ENCODE measurements at regions not wholly inside any gene's neighbourhood (a gene's known extent, or its start where the extent isn't known, plus 50 kb on each side); places are given as distances from the start of the nearest gene placed in this dataset.
A peak's percentile ranks its signal among the peaks of the same experiment; 100 is the strongest.

DNA sequence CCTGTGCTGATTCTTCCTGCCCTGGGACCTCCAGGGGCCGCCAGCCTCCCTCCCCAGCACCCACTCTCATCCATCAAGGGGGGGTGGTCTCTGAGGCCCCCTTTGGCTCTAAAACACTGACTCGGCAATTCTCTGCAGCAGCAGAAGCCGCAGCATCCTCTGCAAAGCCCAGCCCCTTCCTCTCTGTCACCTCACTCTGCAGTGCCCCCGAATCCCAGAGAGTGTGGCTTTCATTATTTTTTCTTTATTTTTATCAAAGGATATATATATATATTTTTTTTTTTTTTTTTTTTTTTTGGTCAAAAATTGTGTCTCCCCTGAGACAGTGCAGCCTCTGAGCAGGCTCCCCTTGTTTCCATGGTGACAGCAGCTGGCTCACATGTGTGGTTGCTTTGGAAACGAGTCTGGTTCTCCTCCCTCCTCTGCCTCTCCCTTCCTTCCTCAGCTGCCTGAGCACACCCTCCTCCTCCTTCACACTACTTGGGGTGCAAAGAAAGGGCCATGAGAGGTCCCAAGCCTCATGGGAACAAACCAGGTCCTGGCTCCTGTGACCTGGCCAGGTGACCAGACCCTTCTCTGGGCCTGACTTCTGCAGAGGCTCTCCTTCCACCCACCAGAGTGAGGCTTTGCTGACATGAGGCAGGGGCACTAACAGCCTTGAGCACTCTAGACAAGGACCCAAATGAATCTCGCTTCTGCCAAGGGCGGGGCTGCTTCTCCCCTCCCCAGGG is 100.5 kb downstream of the LRRC74A start:
- DNase-seq (ENCODE audit: low spot score), result no peak

DNA sequence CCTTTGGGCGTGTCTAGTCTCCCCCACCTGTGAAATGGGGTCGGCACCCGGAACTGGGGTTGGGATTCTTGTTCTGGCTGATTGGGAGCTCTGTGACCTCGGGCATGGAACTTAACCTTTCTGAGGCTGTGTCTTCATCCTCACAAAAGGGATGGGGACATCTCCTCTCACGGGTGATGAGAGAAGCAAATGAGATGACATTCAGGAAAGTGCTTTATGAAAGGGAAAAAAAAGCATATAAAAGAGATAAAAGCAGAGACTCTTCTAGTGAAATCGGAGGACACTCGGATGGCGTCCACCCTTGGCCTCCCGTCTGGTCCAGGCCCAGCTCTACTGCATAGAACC is 98.9 kb downstream of the LRRC74A start:
- no peak for DNase-seq (ENCODE audit: low spot score)

DNA sequence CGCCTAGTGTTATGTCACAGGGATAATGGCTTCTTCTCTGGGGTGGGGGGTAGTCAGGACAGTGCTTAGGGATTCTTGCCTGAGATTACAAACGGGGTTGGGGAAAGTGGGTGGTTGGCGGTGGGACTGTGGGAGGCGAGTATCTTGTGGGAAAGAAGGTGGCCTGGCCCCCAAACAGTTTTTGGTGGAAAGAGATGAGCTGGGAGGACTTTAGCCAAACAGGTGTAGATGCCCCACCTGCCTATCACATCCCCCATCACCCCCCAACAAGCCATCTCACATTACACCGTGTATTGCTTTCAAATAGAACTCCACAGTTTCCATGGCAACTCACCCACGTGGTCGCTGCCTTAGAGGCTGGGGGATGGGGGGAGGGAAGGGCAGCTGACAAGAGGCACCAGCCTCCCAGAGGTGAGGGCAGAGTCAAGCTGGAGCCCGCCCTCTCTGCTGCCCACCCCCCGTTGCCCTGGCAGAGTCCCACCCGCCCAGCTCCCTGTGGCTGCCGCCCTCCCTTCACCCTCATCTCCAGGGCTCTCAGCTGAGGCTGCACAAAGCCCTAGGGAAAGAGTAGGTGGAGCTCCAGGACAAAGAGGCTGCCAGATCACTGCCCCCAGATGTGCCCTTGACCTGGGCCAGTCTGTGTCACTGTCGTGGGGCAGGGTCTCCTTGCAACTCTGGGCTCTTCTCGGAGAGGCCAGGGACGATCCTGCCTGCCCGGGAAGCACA is 98.3 kb downstream of the LRRC74A start:
- DNase-seq (ENCODE audit: low spot score), result no peak

DNA sequence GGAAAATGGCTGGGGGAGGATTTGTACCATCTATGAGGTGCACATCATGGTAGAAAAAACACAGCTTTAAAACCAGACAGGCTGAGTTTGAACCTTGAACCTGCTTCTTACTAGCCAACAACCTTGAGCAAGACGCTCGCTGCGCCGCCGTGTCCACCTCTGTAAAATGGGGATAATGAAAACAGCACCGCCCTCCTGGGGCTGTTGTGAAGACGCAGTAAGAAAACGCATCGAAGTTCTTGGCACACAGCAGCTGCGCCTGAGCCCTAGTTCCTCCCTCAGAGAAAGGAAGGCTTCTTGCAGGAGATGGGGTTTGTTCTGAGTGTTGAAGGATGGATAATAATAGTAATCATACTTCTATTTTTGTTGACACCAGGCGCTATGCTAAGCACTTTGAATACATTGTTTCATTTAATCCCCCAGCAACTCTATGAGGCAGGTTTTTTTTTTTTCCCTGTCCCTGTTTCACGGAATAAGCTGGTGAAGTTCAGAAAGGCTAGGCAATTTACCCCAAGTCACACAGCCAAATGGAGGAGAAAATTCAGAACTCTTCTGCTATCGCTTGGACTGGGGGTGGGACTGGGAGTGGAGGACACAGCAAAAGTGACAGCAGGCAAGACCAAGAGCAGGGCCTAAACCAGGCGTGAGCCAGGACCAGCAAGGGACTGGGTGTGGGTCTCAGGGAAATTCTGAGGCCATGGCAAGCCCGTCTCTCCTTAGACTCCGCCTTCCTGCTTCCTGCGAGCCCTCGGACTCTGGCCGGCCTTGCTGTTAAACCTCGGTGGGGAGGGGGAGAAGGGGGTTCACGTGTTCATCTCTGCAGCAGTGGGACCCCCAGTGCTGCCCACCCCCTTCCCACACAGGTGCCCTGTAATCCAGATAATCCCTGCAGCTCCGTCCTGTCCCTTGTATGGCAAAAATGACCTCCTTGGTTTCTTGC is 97.5 kb downstream of the LRRC74A start:
- DNase-seq (ENCODE audit: low spot score), result no peak

DNA sequence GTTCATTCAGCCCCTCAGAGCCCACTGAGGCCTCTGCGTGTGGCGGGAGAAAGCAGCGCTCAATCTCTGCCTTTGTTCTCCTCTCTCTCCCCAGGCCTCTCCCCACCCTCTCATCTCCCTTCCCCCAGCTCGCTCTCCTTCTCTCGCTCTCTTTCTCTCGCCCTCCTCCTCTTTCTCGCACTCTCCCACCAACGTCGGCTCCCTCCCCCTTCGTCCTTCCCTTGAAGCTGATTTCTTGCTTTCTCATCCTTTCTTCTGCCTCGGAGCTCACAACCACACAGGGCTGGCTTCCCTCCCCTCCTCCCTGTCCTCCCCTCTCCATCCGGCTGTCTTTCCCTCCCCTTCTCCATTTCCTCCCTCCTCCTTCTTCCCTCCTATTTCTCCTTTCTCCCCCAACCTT is 96.4 kb downstream of the LRRC74A start:
- no peak for DNase-seq (ENCODE audit: low spot score)

DNA sequence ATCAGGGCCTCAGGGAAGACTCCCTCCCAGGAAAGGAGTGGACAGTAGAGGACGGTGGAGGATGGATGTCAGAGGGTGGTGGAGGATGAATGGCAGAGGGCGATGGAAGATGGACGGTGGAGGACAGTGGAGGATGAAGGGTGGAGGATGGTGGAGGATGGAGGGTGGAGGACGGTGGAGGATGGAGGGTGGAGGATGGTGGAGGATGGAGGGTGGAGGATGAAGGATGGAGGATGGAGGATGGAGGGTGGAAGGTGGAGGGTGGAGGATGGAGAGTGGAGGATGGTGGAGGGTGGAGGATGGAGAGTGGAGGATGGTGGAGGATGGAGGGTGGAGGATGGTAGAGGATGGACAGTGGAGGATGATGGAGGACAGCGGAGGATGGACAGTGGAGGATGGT is 95.9 kb downstream of the LRRC74A start:
- DNase-seq (ENCODE audit: low spot score), result no peak

DNA sequence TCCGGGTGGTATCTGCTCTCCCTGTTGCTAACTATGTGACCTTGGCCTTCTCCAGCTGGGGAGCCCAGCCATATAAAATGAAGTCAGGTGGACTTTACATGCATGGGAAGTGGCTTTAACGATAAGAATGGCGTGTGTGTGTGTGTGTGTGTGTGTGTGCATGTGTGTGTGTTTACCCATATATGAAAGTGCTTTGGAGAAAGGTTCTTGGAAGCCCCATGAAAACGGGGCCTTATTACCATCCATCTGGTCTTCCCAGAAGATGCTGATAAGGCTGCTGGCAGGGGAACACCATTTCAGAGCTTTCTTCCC is 94.8 kb downstream of the LRRC74A start:
- no peak for DNase-seq (ENCODE audit: low spot score)

DNA sequence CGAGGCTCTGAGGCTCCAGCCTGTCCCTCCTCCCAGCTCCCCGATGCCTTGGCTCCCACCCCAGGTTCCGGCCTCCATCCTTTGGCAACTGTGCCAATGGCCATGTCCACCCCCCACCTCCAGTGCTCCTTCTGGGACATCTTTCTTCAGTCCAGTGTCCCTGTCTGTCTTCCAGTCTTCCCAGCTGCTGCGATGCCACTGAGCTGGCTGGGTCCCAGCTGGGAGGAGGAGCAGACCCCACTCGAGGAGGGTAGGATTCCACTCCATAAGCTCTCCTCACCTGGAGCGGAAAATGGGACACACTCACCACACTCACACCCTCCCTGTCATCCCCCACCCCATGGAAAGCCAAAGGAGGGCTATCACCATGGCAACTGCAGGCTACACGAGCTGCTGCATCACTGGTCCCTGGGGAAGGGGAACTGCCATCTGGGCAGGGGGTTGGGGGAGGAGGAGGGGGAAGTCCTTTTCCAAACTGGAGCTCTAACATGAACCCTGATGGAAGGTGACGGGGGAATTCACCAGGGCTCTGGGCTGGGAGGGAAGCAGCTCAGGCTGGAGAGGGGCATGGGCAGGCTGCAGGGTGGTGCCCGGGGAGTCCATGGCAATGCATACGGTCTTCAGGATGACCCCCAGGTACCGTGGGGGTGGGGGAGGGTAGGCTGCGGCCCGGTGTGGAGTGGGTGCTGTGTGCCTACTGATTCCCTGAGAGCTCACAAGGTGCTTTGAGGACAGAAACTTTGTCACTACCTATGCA is 94.3 kb downstream of the LRRC74A start:
- DNase-seq (ENCODE audit: low spot score), result no peak

DNA sequence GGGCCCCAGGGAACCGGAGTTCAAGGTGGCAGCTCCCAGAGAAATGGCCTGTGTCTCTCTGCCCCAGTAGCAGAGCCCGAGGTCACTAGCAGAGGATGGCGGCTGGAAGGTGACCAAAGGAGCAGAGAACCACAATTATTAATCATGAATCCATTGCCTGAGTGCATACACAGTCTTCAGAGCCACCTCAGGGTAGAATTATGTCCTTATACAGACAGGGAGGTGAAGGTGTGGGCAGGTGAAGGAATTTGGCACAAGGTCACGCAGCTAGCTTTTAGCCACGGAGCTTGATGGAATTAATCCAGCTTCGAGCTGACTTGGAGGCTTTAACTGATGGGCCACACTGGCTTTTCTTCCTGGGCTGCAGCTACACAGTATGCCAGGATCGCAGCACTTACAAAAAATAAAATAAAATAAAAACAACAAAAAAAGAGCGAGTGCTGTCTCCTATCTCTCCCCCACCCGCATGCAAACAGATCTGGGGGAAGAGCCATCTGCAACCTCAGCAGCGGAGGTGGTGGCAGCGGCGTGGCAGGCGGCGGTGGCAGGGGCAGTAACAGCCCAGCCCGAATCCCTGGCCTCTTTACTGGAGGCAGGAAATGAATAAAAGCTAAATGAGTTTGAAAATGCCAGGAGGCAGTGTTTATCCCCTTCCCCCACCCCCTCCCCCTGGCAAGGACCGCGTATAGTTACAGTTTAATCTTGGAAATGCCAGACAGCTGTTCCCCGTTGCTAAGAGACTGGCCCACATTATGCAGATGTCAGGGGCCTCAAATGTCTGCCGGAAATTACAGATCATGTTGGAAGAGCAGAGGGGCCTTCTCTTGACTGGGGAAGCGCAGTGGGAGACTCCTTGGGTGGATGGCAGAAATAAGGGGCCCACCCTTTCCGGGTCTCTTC is 93.5 kb downstream of the LRRC74A start:
- DNase-seq (ENCODE audit: low spot score), result peak; percentile 81

Data from SW480 (cell line).